Spleen (tissue), 7 donors: ENCODE measurements at regions not wholly inside any gene's neighbourhood (a gene's known extent, or its start where the extent isn't known, plus 50 kb on each side); places are given as distances from the start of the nearest gene placed in this dataset.

ENCODE experiments used
- POLR2A ChIP-seq, 3 donors: fragments of 450-650 bp; IDR thresholded peaks; one replicate each; pipeline ENCODE4 v1.5.1; 2017; ENCODE audit warnings: antibody characterized with exemption in 3 of 3, mild to moderate bottlenecking in 1 of 3
- TF ChIP-seq, protein P1 (sequence below), 11 experiments: fragments of 200-600 bp in 7 of 11; fragments of 450-650 bp in 4 of 11; sonication (generic) in 4 of 11; IDR thresholded peaks in 8 of 11; conservative IDR thresholded peaks in 3 of 11; 1 replicate in 7 of 11; 2 replicates in 4 of 11; pipeline versions ENCODE4 v1.4.0 to v1.8.0; 2016 to 2021; ENCODE audit warnings: antibody characterized with exemption in 11 of 11, inconsistent platforms in 4 of 11, mild to moderate bottlenecking in 1 of 11
- donor health status: DM: no; HTN: no; CAD: no; lungs with moderate emphysema.
- donor health status: DM: no; HTN: no; CAD: no.
- donor health status: DM: no; HTN: no; CAD: no.

- no peak for TF ChIP-seq POLR2A (IDR thresholded peaks at IDR 0.05)
- TF ChIP-seq, protein P1, sequence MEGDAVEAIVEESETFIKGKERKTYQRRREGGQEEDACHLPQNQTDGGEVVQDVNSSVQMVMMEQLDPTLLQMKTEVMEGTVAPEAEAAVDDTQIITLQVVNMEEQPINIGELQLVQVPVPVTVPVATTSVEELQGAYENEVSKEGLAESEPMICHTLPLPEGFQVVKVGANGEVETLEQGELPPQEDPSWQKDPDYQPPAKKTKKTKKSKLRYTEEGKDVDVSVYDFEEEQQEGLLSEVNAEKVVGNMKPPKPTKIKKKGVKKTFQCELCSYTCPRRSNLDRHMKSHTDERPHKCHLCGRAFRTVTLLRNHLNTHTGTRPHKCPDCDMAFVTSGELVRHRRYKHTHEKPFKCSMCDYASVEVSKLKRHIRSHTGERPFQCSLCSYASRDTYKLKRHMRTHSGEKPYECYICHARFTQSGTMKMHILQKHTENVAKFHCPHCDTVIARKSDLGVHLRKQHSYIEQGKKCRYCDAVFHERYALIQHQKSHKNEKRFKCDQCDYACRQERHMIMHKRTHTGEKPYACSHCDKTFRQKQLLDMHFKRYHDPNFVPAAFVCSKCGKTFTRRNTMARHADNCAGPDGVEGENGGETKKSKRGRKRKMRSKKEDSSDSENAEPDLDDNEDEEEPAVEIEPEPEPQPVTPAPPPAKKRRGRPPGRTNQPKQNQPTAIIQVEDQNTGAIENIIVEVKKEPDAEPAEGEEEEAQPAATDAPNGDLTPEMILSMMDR (IDR thresholded peaks at IDR 0.05 in 8 of 11, conservative IDR thresholded peaks at IDR 0.05 in 3 of 11): no peak
Measured at GRCh38 chr5:84764227-84764626, 379.5 kb upstream of the EDIL3 start.
